IMR-90 (cell line): ENCODE measurements at regions not wholly inside any gene's neighbourhood (a gene's known extent, or its start where the extent isn't known, plus 50 kb on each side); places are given as distances from the start of the nearest gene placed in this dataset.

Source experiments
- ATAC-seq: fragments of 200-7000 bp; cut with Tn5 transposase; 2 replicates; pipeline ENCODE4 v1.9.1; 2020; ENCODE audit warnings: low read depth, mild to moderate bottlenecking, moderate library complexity
- BruUV-seq: library from RNA; stranded (reverse); fragments of 400-500 nt; replicated peaks from 2 replicates; lab custom pipeline; 2021; lab: Mats Ljungman, UMichigan
- CTCF ChIA-PET: fragments of 300-600 bp; formaldehyde crosslinking; extraction: SDS; loops from one replicate; lab custom pipeline; 2021; ENCODE audit warnings: antibody characterized with exemption; lab: Yijun Ruan, JAX
- POLR2A ChIA-PET: fragments of 300-600 bp; sonication (Branson Sonifier 250); formaldehyde crosslinking; loops from one replicate; lab custom pipeline; 2022; ENCODE audit warnings: antibody characterized with exemption; ENCODE audit not compliant: unreplicated experiment; lab: Charles Lee
- DNase-seq: peaks from one replicate; pipeline ENCODE4 v3.0.0; 2013
- H2AFZ ChIP-seq: replicated peaks from 2 replicates; pipeline ENCODE3; 2013; ENCODE audit warnings: low read length, mild to moderate bottlenecking; ENCODE audit not compliant: poor library complexity
- H2AK5ac ChIP-seq: 2 replicates; pipeline ENCODE4 v1.6.1; 2013; ENCODE audit warnings: low read depth, low read length, inconsistent platforms
- H2AK9ac ChIP-seq: replicated peaks from 2 replicates; pipeline ENCODE3; 2013; ENCODE audit warnings: mild to moderate bottlenecking, low read depth, low read length, moderate library complexity; ENCODE audit not compliant: poor library complexity
- H2BK120ac ChIP-seq: 2 replicates; pipeline ENCODE4 v1.6.1; 2013; ENCODE audit warnings: low read depth, low read length, inconsistent platforms
- H2BK15ac ChIP-seq: 3 replicates; pipeline ENCODE4 v1.6.1; 2013; ENCODE audit warnings: low read depth, low read length, inconsistent platforms
- H2BK20ac ChIP-seq: 2 replicates; pipeline ENCODE4 v1.6.1; 2013; ENCODE audit warnings: low read depth, mild to moderate bottlenecking, inconsistent platforms, low read length, moderate library complexity
- H2BK5ac ChIP-seq: 2 replicates; pipeline ENCODE4 v1.6.1; 2013; ENCODE audit warnings: mild to moderate bottlenecking, low read depth, low read length, inconsistent platforms; ENCODE audit not compliant: poor library complexity, severe bottlenecking
- H3K14ac ChIP-seq: replicated peaks from 2 replicates; pipeline ENCODE4 v1.6.1; 2013; ENCODE audit warnings: low read depth, low read length, inconsistent platforms
- H3K18ac ChIP-seq: 2 replicates; pipeline ENCODE4 v1.6.1; 2013; ENCODE audit warnings: low read depth, low read length, control low read depth
- H3K23ac ChIP-seq: 2 replicates; pipeline ENCODE4 v1.6.1; 2013; ENCODE audit warnings: low read depth, low read length, inconsistent platforms
- H3K27ac ChIP-seq: 2 replicates; pipeline ENCODE4 v1.5.1; 2013; ENCODE audit warnings: mild to moderate bottlenecking, control low read depth, low read length; ENCODE audit not compliant: insufficient read depth
- H3K27me3 ChIP-seq: 2 replicates; pipeline ENCODE4 v1.6.1; 2013; ENCODE audit warnings: low read length; ENCODE audit not compliant: control insufficient read depth, insufficient read depth
- H3K36me3 ChIP-seq: 2 replicates; pipeline ENCODE4 v1.6.1; 2013; ENCODE audit warnings: low read length, mixed read lengths; ENCODE audit not compliant: control insufficient read depth, insufficient read depth
- H3K4ac ChIP-seq: 2 replicates; pipeline ENCODE4 v1.6.1; 2013; ENCODE audit warnings: low read depth, low read length, inconsistent platforms
- H3K4me1 ChIP-seq: 2 replicates; pipeline ENCODE4 v1.6.1; 2013; ENCODE audit warnings: low read length, mixed read lengths; ENCODE audit not compliant: control insufficient read depth, insufficient read depth
- H3K4me2 ChIP-seq: 2 replicates; pipeline ENCODE4 v1.6.1; 2013; ENCODE audit warnings: low read depth, mild to moderate bottlenecking, control low read depth, low read length, moderate library complexity
- H3K4me3 ChIP-seq: 2 replicates; pipeline ENCODE4 v1.5.1; 2013; ENCODE audit warnings: low read depth, mild to moderate bottlenecking, control low read depth, low read length, moderate library complexity; ENCODE audit not compliant: insufficient read depth
- H3K56ac ChIP-seq: 2 replicates; pipeline ENCODE4 v1.6.1; 2013; ENCODE audit warnings: low read length, inconsistent platforms; ENCODE audit not compliant: insufficient read depth; ENCODE audit errors: extremely low read depth
- H3K79me1 ChIP-seq, 2 experiments: 2 replicates each; pipeline ENCODE4 v1.6.1; 2013; ENCODE audit warnings: low read length in 2 of 2, inconsistent platforms in 1 of 2, low read depth in 1 of 2
- H3K9ac ChIP-seq: 2 replicates; pipeline ENCODE4 v1.6.1; 2013; ENCODE audit warnings: low read depth, low read length, control low read depth
- H3K9me1 ChIP-seq: 2 replicates; pipeline ENCODE4 v1.6.1; 2013; ENCODE audit warnings: low read length, inconsistent platforms; ENCODE audit not compliant: insufficient read depth
- H3K9me3 ChIP-seq: 2 replicates; pipeline ENCODE4 v1.6.1; 2013; ENCODE audit warnings: low read length; ENCODE audit not compliant: control insufficient read depth, insufficient read depth
- H4K20me1 ChIP-seq: 2 replicates; pipeline ENCODE4 v1.6.1; 2013; ENCODE audit warnings: low read length, inconsistent platforms; ENCODE audit not compliant: insufficient read depth
- H4K5ac ChIP-seq: 2 replicates; pipeline ENCODE4 v1.6.1; 2013; ENCODE audit warnings: mild to moderate bottlenecking, low read depth, low read length, control low read depth
- H4K8ac ChIP-seq, 2 experiments: 2 replicates each; pipeline ENCODE4 v1.6.1; 2013; ENCODE audit warnings: low read depth in 2 of 2, low read length in 2 of 2, control low read depth in 1 of 2, inconsistent platforms in 1 of 2
- H4K91ac ChIP-seq: 2 replicates; pipeline ENCODE4 v1.6.1; 2013; ENCODE audit warnings: low read depth, low read length, inconsistent platforms; ENCODE audit not compliant: insufficient read depth
- BHLHE40 ChIP-seq: fragments of 150-350 bp; IDR thresholded peaks from 2 replicates; pipeline ENCODE4 v1.6.1; 2016; ENCODE audit warnings: mild to moderate bottlenecking, low read depth, low read length
- CEBPB ChIP-seq: IDR thresholded peaks from 2 replicates; pipeline ENCODE4 v1.6.1; 2012; ENCODE audit warnings: low read depth, low read length, improper control_type of control experiment
- CHD1 ChIP-seq: IDR thresholded peaks from 2 replicates; pipeline ENCODE4 v1.6.1; 2012; ENCODE audit warnings: low read depth, low read length, improper control_type of control experiment
- FOS ChIP-seq: fragments of 150-350 bp; IDR thresholded peaks from 2 replicates; pipeline ENCODE4 v1.6.1; 2016; ENCODE audit warnings: low read depth, low read length
- MAFK ChIP-seq: IDR thresholded peaks from 2 replicates; pipeline ENCODE4 v1.6.1; 2012; ENCODE audit warnings: low read depth, low read length, improper control_type of control experiment
- MAZ ChIP-seq: IDR thresholded peaks from 2 replicates; pipeline ENCODE4 v1.6.1; 2012; ENCODE audit warnings: low read depth, mild to moderate bottlenecking, low read length, improper control_type of control experiment, moderate library complexity, borderline replicate concordance
- MXI1 ChIP-seq: IDR thresholded peaks from 2 replicates; pipeline ENCODE4 v1.6.1; 2012; ENCODE audit warnings: low read depth, mild to moderate bottlenecking, low read length, moderate library complexity, borderline replicate concordance
- NFE2L2 ChIP-seq: fragments of 150-350 bp; IDR thresholded peaks from 2 replicates; pipeline ENCODE4 v1.6.1; 2016; ENCODE audit warnings: low read depth, mild to moderate bottlenecking, low read length
- POLR2A ChIP-seq: IDR thresholded peaks from 2 replicates; pipeline ENCODE4 v1.6.1; 2012; ENCODE audit warnings: mild to moderate bottlenecking, low read depth, low read length
- RAD21 ChIP-seq: IDR thresholded peaks from 2 replicates; pipeline ENCODE4 v1.6.1; 2012; ENCODE audit warnings: low read length, improper control_type of control experiment
- RCOR1 ChIP-seq: IDR thresholded peaks from 2 replicates; pipeline ENCODE4 v1.6.1; 2012; ENCODE audit warnings: mild to moderate bottlenecking, low read length, improper control_type of control experiment; ENCODE audit not compliant: insufficient replicate concordance
- RFX5 ChIP-seq: IDR thresholded peaks from 2 replicates; pipeline ENCODE4 v1.8.0; 2012; ENCODE audit warnings: low read depth, mild to moderate bottlenecking, low read length, moderate library complexity
- SMC3 ChIP-seq: fragments of 150-350 bp; IDR thresholded peaks from 2 replicates; pipeline ENCODE4 v1.6.1; 2016; ENCODE audit warnings: low read depth, mild to moderate bottlenecking, antibody characterized with exemption, low read length, moderate library complexity
- WGBS, 2 experiments: methylation state at CpG; one replicate each; pipeline versions ENCODE4 v1.1.5 to v1.1.7; 2013; ENCODE audit warnings: missing lambda C conversion rate in 2 of 2; ENCODE audit not compliant: insufficient read length in 1 of 2; ENCODE audit errors: extremely low coverage in 2 of 2; 5-methylcytosine and 5-hydroxymethylcytosine counted together
- dilution Hi-C: fragments of 300-500 bp; cut with HindIII; formaldehyde crosslinking; loops from one replicate; pipeline ENCODE4 v1.14.3; 2018; ENCODE audit warnings: low sequenced_read_pairs; ENCODE audit not compliant: unreplicated experiment
- in situ Hi-C: fragments of 300-500 bp; cut with MboI; formaldehyde crosslinking; loops from 3 replicates; pipeline ENCODE4 v1.14.3; 2019; ENCODE audit warnings: low sequenced_read_pairs, inconsistent platforms, mixed read lengths
- intact Hi-C: fragments of 100-400 bp; cut with micrococcal nuclease; formaldehyde crosslinking; loops from 2 replicates; pipeline ENCODE4 v1.10.0; 2022
- TF ChIP-seq, protein P1 (sequence below): fragments of 150-350 bp; IDR thresholded peaks from 2 replicates; pipeline ENCODE4 v1.6.1; 2017; ENCODE audit warnings: mild to moderate bottlenecking, antibody characterized with exemption, low read length, low read depth
- TF ChIP-seq, protein P2 (sequence below): fragments of 150-350 bp; IDR thresholded peaks from 2 replicates; pipeline ENCODE4 v1.6.1; 2016; ENCODE audit warnings: low read depth, mild to moderate bottlenecking, low read length, moderate library complexity, borderline replicate concordance
- TF ChIP-seq, protein P3 (sequence below): conservative IDR thresholded peaks from 2 replicates; pipeline ENCODE4 v1.5.1; 2012; ENCODE audit warnings: mild to moderate bottlenecking, low read depth, low read length, improper control_type of control experiment

DNA sequence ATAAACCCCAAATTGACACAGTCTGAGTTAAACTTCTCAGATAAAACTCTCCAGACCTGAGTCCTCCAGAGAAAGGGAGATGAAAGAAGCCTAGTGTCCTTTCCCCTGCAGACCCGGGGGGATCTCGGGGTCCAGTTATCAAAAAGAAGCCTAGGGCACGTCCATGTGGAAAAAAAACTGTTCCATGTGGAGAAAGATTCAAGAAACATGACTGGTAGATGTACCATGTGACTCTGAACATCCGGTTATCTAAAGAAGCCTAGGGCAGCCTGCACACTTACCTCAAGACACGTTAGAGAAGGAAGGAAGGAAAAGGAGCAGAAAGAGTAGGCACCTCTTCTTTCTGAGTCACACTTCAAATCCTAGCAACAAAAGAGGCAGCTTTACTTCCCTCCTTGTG, 421.0 kb downstream of the LRATD1 start:
- no peaks in the 10 kb centered on the region for H4K20me1 ChIP-seq
- H3K9ac ChIP-seq, result no peak overlapping the region
- ATAC-seq (no peak), DNase-seq (no peak)
- intact Hi-C loops (no loop called here), in situ Hi-C loops (no loop called here), dilution Hi-C loops (no loop called here)
- H2BK20ac ChIP-seq, result no peak overlapping the region
- H2BK5ac ChIP-seq, result no peak overlapping the region
- no peaks in the 10 kb centered on the region for H3K9me1 ChIP-seq
- no peak overlapping the region for H2AFZ ChIP-seq
- no peak overlapping the region for H2BK120ac ChIP-seq
- H3K56ac ChIP-seq, result no peak overlapping the region
- H4K5ac ChIP-seq, result no peak overlapping the region
- no peak overlapping the region for H4K91ac ChIP-seq
- no peak overlapping the region for H3K4me3 ChIP-seq
- no peak overlapping the region for H3K18ac ChIP-seq
- ChIA-PET POLR2A (no interaction called here), CTCF (no interaction called here)
- no peak overlapping the region for H3K4ac ChIP-seq
- H3K14ac ChIP-seq, result no peak overlapping the region
- 82% methylated on average over 3 of the region's 5 CpGs; no CpG with 5 or more reads in 1 of the 2 experiments for WGBS, 2 experiments
- H3K4me1 ChIP-seq, result peaks cover 7% of the 10 kb centered on the region; the same call in 1 of the 2 replicates
- H4K8ac ChIP-seq, result no peak overlapping the region
- TF ChIP-seq, protein P1, sequence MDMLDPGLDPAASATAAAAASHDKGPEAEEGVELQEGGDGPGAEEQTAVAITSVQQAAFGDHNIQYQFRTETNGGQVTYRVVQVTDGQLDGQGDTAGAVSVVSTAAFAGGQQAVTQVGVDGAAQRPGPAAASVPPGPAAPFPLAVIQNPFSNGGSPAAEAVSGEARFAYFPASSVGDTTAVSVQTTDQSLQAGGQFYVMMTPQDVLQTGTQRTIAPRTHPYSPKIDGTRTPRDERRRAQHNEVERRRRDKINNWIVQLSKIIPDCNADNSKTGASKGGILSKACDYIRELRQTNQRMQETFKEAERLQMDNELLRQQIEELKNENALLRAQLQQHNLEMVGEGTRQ, result no peak
- TF ChIP-seq, protein P2, sequence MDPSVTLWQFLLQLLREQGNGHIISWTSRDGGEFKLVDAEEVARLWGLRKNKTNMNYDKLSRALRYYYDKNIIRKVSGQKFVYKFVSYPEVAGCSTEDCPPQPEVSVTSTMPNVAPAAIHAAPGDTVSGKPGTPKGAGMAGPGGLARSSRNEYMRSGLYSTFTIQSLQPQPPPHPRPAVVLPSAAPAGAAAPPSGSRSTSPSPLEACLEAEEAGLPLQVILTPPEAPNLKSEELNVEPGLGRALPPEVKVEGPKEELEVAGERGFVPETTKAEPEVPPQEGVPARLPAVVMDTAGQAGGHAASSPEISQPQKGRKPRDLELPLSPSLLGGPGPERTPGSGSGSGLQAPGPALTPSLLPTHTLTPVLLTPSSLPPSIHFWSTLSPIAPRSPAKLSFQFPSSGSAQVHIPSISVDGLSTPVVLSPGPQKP, result no peak
- TF ChIP-seq RCOR1 (no peak), FOS (no peak), NFE2L2 (no peak), RAD21 (no peak), MAZ (no peak), CHD1 (no peak), RFX5 (no peak), BHLHE40 (no peak), MAFK (no peak), MXI1 (no peak), CEBPB (no peak), POLR2A (no peak), SMC3 (no peak)
- TF ChIP-seq, protein P3, sequence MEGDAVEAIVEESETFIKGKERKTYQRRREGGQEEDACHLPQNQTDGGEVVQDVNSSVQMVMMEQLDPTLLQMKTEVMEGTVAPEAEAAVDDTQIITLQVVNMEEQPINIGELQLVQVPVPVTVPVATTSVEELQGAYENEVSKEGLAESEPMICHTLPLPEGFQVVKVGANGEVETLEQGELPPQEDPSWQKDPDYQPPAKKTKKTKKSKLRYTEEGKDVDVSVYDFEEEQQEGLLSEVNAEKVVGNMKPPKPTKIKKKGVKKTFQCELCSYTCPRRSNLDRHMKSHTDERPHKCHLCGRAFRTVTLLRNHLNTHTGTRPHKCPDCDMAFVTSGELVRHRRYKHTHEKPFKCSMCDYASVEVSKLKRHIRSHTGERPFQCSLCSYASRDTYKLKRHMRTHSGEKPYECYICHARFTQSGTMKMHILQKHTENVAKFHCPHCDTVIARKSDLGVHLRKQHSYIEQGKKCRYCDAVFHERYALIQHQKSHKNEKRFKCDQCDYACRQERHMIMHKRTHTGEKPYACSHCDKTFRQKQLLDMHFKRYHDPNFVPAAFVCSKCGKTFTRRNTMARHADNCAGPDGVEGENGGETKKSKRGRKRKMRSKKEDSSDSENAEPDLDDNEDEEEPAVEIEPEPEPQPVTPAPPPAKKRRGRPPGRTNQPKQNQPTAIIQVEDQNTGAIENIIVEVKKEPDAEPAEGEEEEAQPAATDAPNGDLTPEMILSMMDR, result no peak
- H2AK5ac ChIP-seq, result no peak overlapping the region
- H3K23ac ChIP-seq, result no peak overlapping the region
- H3K4me2 ChIP-seq, result no peak overlapping the region
- no peak overlapping the region for H2BK15ac ChIP-seq
- no peak overlapping the region for H2AK9ac ChIP-seq
- H3K36me3 ChIP-seq, result no peaks in the 10 kb centered on the region
- no peaks in the 10 kb centered on the region for H3K79me1 ChIP-seq
- no peak overlapping the region for H3K27ac ChIP-seq
- H3K27me3 ChIP-seq, result peaks cover 3% of the 10 kb centered on the region; the same call in 1 of the 2 replicates
- BruUV-seq, result no TSS peak
- no peaks in the 10 kb centered on the region for H3K9me3 ChIP-seq
